ENCODE measurements at regions not wholly inside any gene's neighbourhood (a gene's known extent, or its start where the extent isn't known, plus 50 kb on each side); places are given as distances from the start of the nearest gene placed in this dataset.

GRCh38 chr5:74953937-74954720, 87.9 kb upstream of the FAM169A start:
- no peak for DNase-seq

- DNase-seq: no peak
Measured at GRCh38 chr5:74953554-74953936, 87.4 kb upstream of the FAM169A start.

- no peak for DNase-seq
Measured at GRCh38 chr5:74952406-74952805, 86.2 kb upstream of the FAM169A start.

- no peak for DNase-seq
Measured at GRCh38 chr5:74951865-74952264, 85.7 kb upstream of the FAM169A start.

GRCh38 chr5:74950836-74951515, 84.8 kb upstream of the FAM169A start:
- no peak for DNase-seq

- DNase-seq: no peak
Measured at GRCh38 chr5:74949976-74950375, 83.8 kb upstream of the FAM169A start.

- no peak for DNase-seq
Measured at GRCh38 chr5:74948031-74948546, 81.9 kb upstream of the FAM169A start.

- no peak for DNase-seq
Measured at GRCh38 chr5:74946471-74946870, 80.3 kb upstream of the FAM169A start.

- peak; percentile 1 for DNase-seq
Measured at GRCh38 chr5:74945561-74946165, 79.5 kb upstream of the FAM169A start.

- no peak for DNase-seq
Measured at GRCh38 chr5:74943905-74944304, 77.7 kb upstream of the FAM169A start.

GRCh38 chr5:74942622-74943286, 76.6 kb upstream of the FAM169A start:
- DNase-seq: no peak

GRCh38 chr5:74940782-74941353, 74.7 kb upstream of the FAM169A start:
- DNase-seq: no peak

- DNase-seq: no peak
Measured at GRCh38 chr5:74938250-74938933, 72.2 kb upstream of the FAM169A start.

- DNase-seq: no peak
Measured at GRCh38 chr5:74935752-74936091, 69.5 kb upstream of the FAM169A start.

GRCh38 chr5:74934949-74935751, 69.0 kb upstream of the FAM169A start:
- DNase-seq: no peak

GRCh38 chr5:74927336-74927735, 61.1 kb upstream of the FAM169A start:
- DNase-seq: no peak

GRCh38 chr5:74919487-74919886, 53.3 kb upstream of the FAM169A start:
- DNase-seq: peak; percentile 39

GRCh38 chr5:74919041-74919440, 52.9 kb upstream of the FAM169A start:
- DNase-seq: no peak

GRCh38 chr5:74918232-74918669, 52.1 kb upstream of the FAM169A start:
- DNase-seq: no peak

GRCh38 chr5:74916831-74917710, 50.9 kb upstream of the FAM169A start:
- DNase-seq: peak; percentile 30

All from NCI-H2029 treated with DMSO at 0.1 percent for 48 hours (cell line).